SU-DHL-6 (cell line): ENCODE measurements at regions not wholly inside any gene's neighbourhood (a gene's known extent, or its start where the extent isn't known, plus 50 kb on each side); places are given as distances from the start of the nearest gene placed in this dataset.

Experiments used
- H2AFZ ChIP-seq: fragments of 200-600 bp; sonication (generic); 2 replicates; pipeline ENCODE4 v1.6.1; 2014; ENCODE audit warnings: low read depth, mild to moderate bottlenecking, moderate library complexity, mixed read lengths, antibody characterized with exemption, low read length; ENCODE audit not compliant: severe bottlenecking
- H3F3A ChIP-seq: fragments of 200-600 bp; shearing (Covaris generic); 2 replicates; pipeline ENCODE4 v1.6.0; 2016; ENCODE audit warnings: antibody characterized with exemption, mild to moderate bottlenecking; ENCODE audit not compliant: insufficient read depth
- H3K27ac ChIP-seq: fragments of 200-600 bp; sonication (generic); 2 replicates; pipeline ENCODE4 v1.5.1; 2016; ENCODE audit warnings: low read depth, mild to moderate bottlenecking, low read length, moderate library complexity, mixed read lengths
- H3K27me3 ChIP-seq: fragments of 200-600 bp; sonication (generic), shearing (Covaris generic); 2 replicates; pipeline ENCODE4 v1.6.0; 2014; ENCODE audit warnings: mild to moderate bottlenecking, low read length
- H3K36me3 ChIP-seq: fragments of 200-600 bp; sonication (generic); 2 replicates; pipeline ENCODE4 v1.6.1; 2014; ENCODE audit warnings: mild to moderate bottlenecking, low read length, mixed read lengths
- H3K4me2 ChIP-seq: fragments of 300-600, 200-600 bp; shearing (Covaris generic), sonication (generic); 2 replicates; pipeline ENCODE4 v1.6.0; 2014; ENCODE audit warnings: low read length, low read depth, mild to moderate bottlenecking; ENCODE audit not compliant: poor library complexity, severe bottlenecking
- H3K4me3 ChIP-seq: fragments of 200-600 bp; sonication (generic); 2 replicates; pipeline ENCODE4 v1.5.1; 2014; ENCODE audit warnings: antibody characterized with exemption, low read length, mild to moderate bottlenecking, mixed read lengths; ENCODE audit not compliant: insufficient read depth, poor library complexity, severe bottlenecking
- H3K79me2 ChIP-seq: fragments of 200-600 bp; sonication (generic); 2 replicates; pipeline ENCODE4 v1.6.1; 2014; ENCODE audit warnings: mild to moderate bottlenecking, low read length, moderate library complexity; ENCODE audit not compliant: insufficient read depth
- H3K9ac ChIP-seq: fragments of 200-600 bp; sonication (generic); 2 replicates; pipeline ENCODE4 v1.7.0; 2014; ENCODE audit warnings: mild to moderate bottlenecking, low read length
- H3K9me2 ChIP-seq: fragments of 200-600 bp; sonication (generic); replicated peaks from 2 replicates; pipeline ENCODE4 v1.6.1; 2014; ENCODE audit warnings: low read length; ENCODE audit not compliant: insufficient read depth
- H3K9me3 ChIP-seq: fragments of 200-600 bp; sonication (generic); 2 replicates; pipeline ENCODE4 v1.6.1; 2014; ENCODE audit warnings: low read length, mixed read lengths; ENCODE audit not compliant: insufficient read depth
- H4K20me1 ChIP-seq: fragments of 200-600 bp; sonication (generic); 2 replicates; pipeline ENCODE4 v1.6.1; 2014; ENCODE audit warnings: low read depth, mild to moderate bottlenecking, antibody characterized with exemption, low read length, moderate library complexity, mixed read lengths
- CTCF ChIP-seq: fragments of 200-600 bp; sonication (generic); IDR thresholded peaks from one replicate; pipeline ENCODE4 v1.5.1; 2017; ENCODE audit warnings: antibody characterized with exemption, mild to moderate bottlenecking, low read length, moderate library complexity; ENCODE audit not compliant: insufficient read depth, poor library complexity, severe bottlenecking
- EZH2phosphoT487 ChIP-seq: fragments of 200-600 bp; sonication (generic), shearing (Covaris generic); conservative IDR thresholded peaks from 2 replicates; pipeline ENCODE4 v1.6.1; 2018; ENCODE audit warnings: mild to moderate bottlenecking, antibody characterized with exemption, low read length, moderate library complexity, mixed read lengths

- TF ChIP-seq EZH2phosphoT487 (no peak), CTCF (no peak)
- H3K79me2 ChIP-seq, result no peaks in the 10 kb centered on the region
- no peak overlapping the region for H3K4me3 ChIP-seq
- H4K20me1 ChIP-seq, result no peaks in the 10 kb centered on the region
- no peaks in the 10 kb centered on the region for H3F3A ChIP-seq
- H3K36me3 ChIP-seq, result no peaks in the 10 kb centered on the region
- no peak overlapping the region for H3K9ac ChIP-seq
- H3K27me3 ChIP-seq, result no peaks in the 10 kb centered on the region
- no peak overlapping the region for H3K27ac ChIP-seq
- no peak overlapping the region for H2AFZ ChIP-seq
- no peaks in the 10 kb centered on the region for H3K9me3 ChIP-seq
- H3K4me2 ChIP-seq, result no peak overlapping the region
- no peaks in the 10 kb centered on the region for H3K9me2 ChIP-seq
These were observed 101.1 kb upstream of the SHISA3 start for GRCh38 chr4:42296196-42296595.

- Histone ChIP-seq H3K9ac (no peak overlapping the region), H3F3A (no peaks in the 10 kb centered on the region), H3K79me2 (no peaks in the 10 kb centered on the region), H3K36me3 (no peaks in the 10 kb centered on the region), H3K27ac (no peak overlapping the region), H3K4me3 (no peak overlapping the region), H4K20me1 (no peaks in the 10 kb centered on the region), H3K9me3 (no peaks in the 10 kb centered on the region), H2AFZ (no peak overlapping the region), H3K27me3 (no peaks in the 10 kb centered on the region), H3K9me2 (no peaks in the 10 kb centered on the region), H3K4me2 (no peak overlapping the region)
- TF ChIP-seq EZH2phosphoT487, result no peak
- TF ChIP-seq CTCF, result no peak
These were observed 94.9 kb upstream of the SHISA3 start for GRCh38 chr4:42302348-42302747.

DNA sequence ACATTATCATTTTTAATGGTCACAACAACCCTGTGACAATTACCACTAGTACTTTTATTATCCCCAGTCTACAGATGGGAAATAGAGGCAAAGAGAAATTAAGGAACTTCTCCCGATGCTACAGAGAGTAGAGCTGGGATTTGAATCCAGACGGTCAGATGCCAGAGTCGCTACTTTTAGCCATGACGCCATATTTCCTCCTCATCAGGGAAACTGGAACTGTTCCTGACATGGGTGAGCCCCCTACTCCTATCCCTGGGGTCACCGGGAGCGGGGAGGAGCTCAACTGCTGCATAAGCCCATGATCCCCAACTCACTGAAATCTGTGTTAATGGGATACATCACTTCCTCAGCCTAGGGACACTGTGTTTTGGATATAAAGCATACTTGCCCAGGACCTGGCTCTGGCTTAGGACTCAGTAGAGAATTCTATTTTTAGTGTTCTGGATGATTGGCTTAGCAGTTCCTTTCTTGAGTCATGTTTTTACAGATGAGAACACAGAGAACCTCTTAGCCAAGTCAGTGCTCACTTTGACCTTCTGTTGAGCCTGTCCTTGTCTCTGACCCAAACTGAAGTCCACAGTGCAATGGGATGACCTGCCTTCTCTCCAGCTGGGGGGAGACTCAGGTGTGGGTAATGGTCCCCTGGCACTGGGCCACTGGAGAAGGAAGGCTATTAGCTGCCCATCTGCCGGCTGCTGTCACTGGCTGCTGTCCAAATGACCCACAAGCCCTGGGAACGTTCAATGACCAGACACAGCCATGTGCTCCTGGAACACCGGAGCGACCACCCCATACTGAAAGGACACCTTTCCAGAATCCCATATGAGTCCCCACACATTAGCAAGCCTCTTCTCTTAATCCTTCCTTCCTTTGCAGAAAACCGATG is 90.8 kb upstream of the SHISA3 start:
- TF ChIP-seq CTCF, result no peak
- no peak for TF ChIP-seq EZH2phosphoT487
- H3K27me3 ChIP-seq, result no peaks in the 10 kb centered on the region
- H3K9me2 ChIP-seq, result no peaks in the 10 kb centered on the region
- no peaks in the 10 kb centered on the region for H3K9me3 ChIP-seq
- no peak overlapping the region for H2AFZ ChIP-seq
- H3F3A ChIP-seq, result no peaks in the 10 kb centered on the region
- no peak overlapping the region for H3K4me3 ChIP-seq
- no peaks in the 10 kb centered on the region for H3K79me2 ChIP-seq
- no peak overlapping the region for H3K27ac ChIP-seq
- H3K36me3 ChIP-seq, result no peaks in the 10 kb centered on the region
- no peak overlapping the region for H3K4me2 ChIP-seq
- H3K9ac ChIP-seq, result no peak overlapping the region
- H4K20me1 ChIP-seq, result no peaks in the 10 kb centered on the region
